ENCODE measurements at regions not wholly inside any gene's neighbourhood (a gene's known extent, or its start where the extent isn't known, plus 50 kb on each side); places are given as distances from the start of the nearest gene placed in this dataset.
"Not testable (repeated sequence)": the region's sequence is repeated elsewhere in the genome, so short reads cannot be mapped to it uniquely, and the experiment has no call there.

GRCh38 chr3:99555885-99556284 lies 82.5 kb upstream of the COL8A1 start:
- not testable (repeated sequence) for H3K4me1 Mint-ChIP-seq; ATAC-seq; H3K27me3 Mint-ChIP-seq; H3K27ac Mint-ChIP-seq; DNase-seq; H3K4me3 Mint-ChIP-seq; H3K36me3 Mint-ChIP-seq (ENCODE audit: low read depth); H3K9me3 ChIP-seq (ENCODE audit: control insufficient read depth, low read length, poor library complexity, severe bottlenecking)

DNA sequence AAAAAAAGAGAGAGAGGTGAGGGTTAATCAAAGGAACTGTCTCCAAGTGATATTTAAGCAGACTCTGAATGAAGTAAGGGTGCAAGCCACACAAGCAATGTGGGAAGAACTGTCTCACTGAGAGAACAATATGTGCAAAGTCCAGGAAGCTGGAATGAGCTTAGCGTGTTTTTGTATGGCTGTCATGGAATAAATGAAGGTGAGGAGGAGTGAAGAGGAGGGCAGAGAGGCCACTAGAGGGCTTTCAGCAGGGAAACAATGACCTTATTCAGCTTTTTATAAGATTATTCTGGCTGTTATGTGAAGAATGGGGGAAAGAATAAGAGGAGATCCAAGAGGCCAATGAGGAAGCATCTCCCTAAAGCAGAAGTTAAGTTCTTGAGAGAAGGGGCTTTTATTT lies 86.9 kb upstream of the COL8A1 start:
- no peak for DNase-seq
- no peaks in the 10 kb centered on the region for H3K9me3 ChIP-seq (ENCODE audit: control insufficient read depth, low read length, poor library complexity, severe bottlenecking)

DNA sequence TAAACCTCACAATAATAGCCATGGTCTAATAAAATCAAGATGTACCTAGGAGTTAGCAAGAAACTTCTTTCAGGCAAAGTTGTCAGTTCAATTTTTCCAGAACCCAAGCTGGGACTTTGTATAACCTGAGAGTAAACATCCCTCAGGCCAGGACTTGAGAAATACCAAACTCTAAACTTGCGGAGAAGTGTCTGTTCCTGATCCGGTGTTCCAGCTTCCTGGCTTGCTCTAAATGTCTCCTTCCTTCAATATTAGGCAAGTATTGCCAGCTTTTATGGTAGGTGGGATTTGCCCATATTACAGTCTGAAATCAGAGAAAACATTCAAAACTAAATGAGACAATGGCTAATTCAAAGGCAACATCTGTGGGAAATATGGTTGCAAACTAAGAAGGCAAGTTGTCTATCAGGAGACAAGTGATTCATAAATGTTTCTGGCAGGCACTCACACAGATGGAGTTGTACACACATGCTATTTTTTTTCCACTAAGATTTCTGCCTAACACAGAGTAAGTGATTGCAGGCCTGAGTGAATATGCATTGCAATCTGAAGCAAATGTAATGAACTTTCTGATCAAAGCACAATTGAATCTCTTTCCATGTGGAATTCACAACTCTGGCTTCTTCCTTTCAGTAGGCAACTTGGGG lies 88.3 kb upstream of the COL8A1 start:
- H3K9me3 ChIP-seq (ENCODE audit: control insufficient read depth, low read length, poor library complexity, severe bottlenecking), result no peaks in the 10 kb centered on the region
- H3K4me3 Mint-ChIP-seq, result no peak overlapping the region
- H3K36me3 Mint-ChIP-seq (ENCODE audit: low read depth), result no peaks in the 10 kb centered on the region
- DNase-seq (no peak), ATAC-seq (no peak)
- H3K27me3 Mint-ChIP-seq, result peaks cover 5% of the 10 kb centered on the region
- peaks cover 3% of the 10 kb centered on the region for H3K4me1 Mint-ChIP-seq
- no peak overlapping the region for H3K27ac Mint-ChIP-seq

More for the DNA sequence above, 86.9 kb upstream of the COL8A1 start:
- ATAC-seq, result no peak
- no peak overlapping the region for H3K4me3 Mint-ChIP-seq
- H3K4me1 Mint-ChIP-seq, result no peaks in the 10 kb centered on the region
- H3K27me3 Mint-ChIP-seq, result peaks cover 5% of the 10 kb centered on the region
- no peak overlapping the region for H3K27ac Mint-ChIP-seq
- no peaks in the 10 kb centered on the region for H3K36me3 Mint-ChIP-seq (ENCODE audit: low read depth)

DNA sequence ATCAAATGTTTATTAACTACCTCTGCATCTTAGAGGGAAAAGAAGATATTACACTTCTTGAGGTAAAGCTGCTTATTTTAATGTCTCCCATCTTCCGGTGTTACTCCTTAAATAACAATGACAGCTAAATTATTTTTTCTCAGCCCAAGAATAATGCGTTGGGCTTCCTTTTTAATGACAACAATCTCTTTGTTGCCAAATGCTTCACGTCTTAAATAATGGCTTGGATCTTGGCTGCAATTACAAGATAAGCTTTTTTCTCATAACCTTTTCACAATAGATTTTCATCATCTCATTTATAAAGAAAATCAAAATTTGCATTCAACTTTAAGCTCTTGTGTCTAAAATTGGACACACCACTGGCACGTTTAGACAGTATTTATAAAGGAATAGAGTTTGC lies 89.2 kb upstream of the COL8A1 start:
- H3K27me3 Mint-ChIP-seq, result peaks cover 3% of the 10 kb centered on the region

DNA sequence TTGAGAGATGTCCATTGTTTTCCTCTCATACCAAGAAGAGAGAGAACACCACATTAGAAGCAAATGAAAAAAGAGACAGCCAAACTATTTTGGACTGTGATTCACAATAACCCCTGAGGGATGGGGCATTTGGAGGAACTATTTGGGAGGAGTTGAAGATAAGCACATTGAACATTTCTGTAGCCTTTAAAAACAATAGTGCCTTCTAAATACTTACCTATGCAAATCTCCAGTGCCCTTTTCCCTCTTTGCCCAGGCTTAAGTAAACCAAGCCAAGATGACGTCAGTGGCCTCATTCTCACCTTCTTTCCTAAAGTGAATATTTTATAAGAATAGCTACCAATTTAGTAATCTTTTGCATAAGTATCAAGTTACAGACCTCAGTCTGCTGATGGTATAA lies 89.7 kb upstream of the COL8A1 start:
- no peak for ATAC-seq
- Mint-ChIP-seq H3K4me3 (no peak overlapping the region), H3K27ac (no peak overlapping the region), H3K27me3 (no peaks in the 10 kb centered on the region), H3K36me3 (ENCODE audit: low read depth) (no peaks in the 10 kb centered on the region), H3K4me1 (peaks cover 3% of the 10 kb centered on the region)
- DNase-seq, result no peak
- no peaks in the 10 kb centered on the region for H3K9me3 ChIP-seq (ENCODE audit: control insufficient read depth, low read length, poor library complexity, severe bottlenecking)

More for the DNA sequence above, 89.2 kb upstream of the COL8A1 start:
- Mint-ChIP-seq H3K36me3 (ENCODE audit: low read depth) (no peaks in the 10 kb centered on the region), H3K27ac (no peak overlapping the region), H3K4me3 (no peak overlapping the region), H3K4me1 (peaks cover 3% of the 10 kb centered on the region)
- ATAC-seq (no peak), DNase-seq (no peak)
- H3K9me3 ChIP-seq (ENCODE audit: control insufficient read depth, low read length, poor library complexity, severe bottlenecking), result no peaks in the 10 kb centered on the region

DNA sequence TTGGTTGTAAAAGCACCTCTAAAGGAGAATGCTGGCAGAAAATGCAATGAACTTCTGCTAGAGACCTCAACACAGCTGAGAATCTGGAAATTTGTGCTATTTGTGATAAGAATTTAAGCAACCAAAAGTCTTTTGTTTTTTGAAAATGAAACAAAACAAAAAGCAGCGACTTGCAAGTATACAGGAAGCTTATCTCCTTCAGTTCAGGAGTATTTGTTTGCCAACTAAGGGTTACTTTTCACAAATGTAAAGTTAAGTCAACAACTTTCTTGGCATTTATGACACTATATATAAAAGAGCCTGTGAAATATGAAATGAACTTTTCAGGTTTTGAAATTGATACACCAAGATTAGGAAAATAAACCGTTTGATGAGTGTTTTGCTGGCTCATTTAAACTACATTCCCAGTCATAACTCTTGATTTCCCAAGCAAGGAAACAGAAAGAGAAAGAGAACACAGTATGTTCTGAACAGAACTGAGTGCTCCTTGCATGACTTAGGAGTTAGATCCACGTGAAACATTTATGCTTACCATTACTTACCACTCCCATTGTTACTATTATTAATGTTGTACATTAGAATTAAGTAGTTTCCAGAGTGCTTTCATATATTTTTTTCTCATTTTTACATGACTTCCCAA lies 92.3 kb upstream of the COL8A1 start:
- Mint-ChIP-seq H3K27me3 (no peaks in the 10 kb centered on the region), H3K36me3 (ENCODE audit: low read depth) (no peaks in the 10 kb centered on the region), H3K27ac (no peak overlapping the region), H3K4me3 (peak overlapping the region; percentile 15), H3K4me1 (peaks cover 8% of the 10 kb centered on the region)
- no peak for ATAC-seq
- DNase-seq, result no peak
- no peaks in the 10 kb centered on the region for H3K9me3 ChIP-seq (ENCODE audit: control insufficient read depth, low read length, poor library complexity, severe bottlenecking)

- Mint-ChIP-seq H3K27me3 (no peaks in the 10 kb centered on the region), H3K4me3 (no peak overlapping the region), H3K4me1 (peaks cover 8% of the 10 kb centered on the region), H3K27ac (no peak overlapping the region), H3K36me3 (ENCODE audit: low read depth) (no peaks in the 10 kb centered on the region)
- no peak for ATAC-seq
- no peak for DNase-seq
- H3K9me3 ChIP-seq (ENCODE audit: control insufficient read depth, low read length, poor library complexity, severe bottlenecking), result no peaks in the 10 kb centered on the region
These were observed 93.6 kb upstream of the COL8A1 start for GRCh38 chr3:99544786-99545281.

DNA sequence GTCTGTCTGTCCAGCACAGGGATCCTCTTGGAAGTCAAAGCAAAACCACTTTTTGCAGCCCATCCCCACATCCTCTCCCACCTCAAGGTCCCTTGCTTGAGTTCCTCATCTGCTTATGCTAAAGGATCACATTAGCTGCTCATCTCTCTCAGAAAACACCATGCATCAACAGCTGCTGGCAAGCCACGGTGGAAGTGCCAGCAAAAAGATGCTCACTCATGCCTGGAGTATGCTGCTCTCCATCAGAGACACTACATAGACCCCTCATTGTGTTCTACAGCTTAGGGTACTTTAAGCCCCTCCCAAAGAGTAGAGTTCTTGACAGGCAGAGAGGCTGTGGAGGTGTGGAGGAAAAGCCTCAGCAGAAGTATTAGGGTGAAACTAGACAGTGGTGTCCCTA lies 94.6 kb upstream of the COL8A1 start:
- DNase-seq, result no peak
- Mint-ChIP-seq H3K27me3 (no peaks in the 10 kb centered on the region), H3K27ac (no peak overlapping the region), H3K4me3 (no peak overlapping the region), H3K4me1 (peaks cover 8% of the 10 kb centered on the region), H3K36me3 (ENCODE audit: low read depth) (no peaks in the 10 kb centered on the region)
- no peaks in the 10 kb centered on the region for H3K9me3 ChIP-seq (ENCODE audit: control insufficient read depth, low read length, poor library complexity, severe bottlenecking)
- no peak for ATAC-seq

- H3K4me1 Mint-ChIP-seq, result peaks cover 8% of the 10 kb centered on the region
- H3K27ac Mint-ChIP-seq, result no peak overlapping the region
- H3K36me3 Mint-ChIP-seq (ENCODE audit: low read depth), result no peaks in the 10 kb centered on the region
- DNase-seq (no peak), ATAC-seq (no peak)
- H3K4me3 Mint-ChIP-seq, result peak overlapping the region; percentile 4
- no peaks in the 10 kb centered on the region for H3K27me3 Mint-ChIP-seq
- no peaks in the 10 kb centered on the region for H3K9me3 ChIP-seq (ENCODE audit: control insufficient read depth, low read length, poor library complexity, severe bottlenecking)
These were observed 95.5 kb upstream of the COL8A1 start for GRCh38 chr3:99542767-99543518.

GRCh38 chr3:99541181-99541580 lies 97.2 kb upstream of the COL8A1 start:
- DNase-seq (no peak), ATAC-seq (no peak)
- no peaks in the 10 kb centered on the region for H3K36me3 Mint-ChIP-seq (ENCODE audit: low read depth)
- no peaks in the 10 kb centered on the region for H3K9me3 ChIP-seq (ENCODE audit: control insufficient read depth, low read length, poor library complexity, severe bottlenecking)
- H3K27me3 Mint-ChIP-seq, result no peaks in the 10 kb centered on the region
- H3K27ac Mint-ChIP-seq, result no peak overlapping the region
- H3K4me1 Mint-ChIP-seq, result peaks cover 8% of the 10 kb centered on the region
- no peak overlapping the region for H3K4me3 Mint-ChIP-seq

DNA sequence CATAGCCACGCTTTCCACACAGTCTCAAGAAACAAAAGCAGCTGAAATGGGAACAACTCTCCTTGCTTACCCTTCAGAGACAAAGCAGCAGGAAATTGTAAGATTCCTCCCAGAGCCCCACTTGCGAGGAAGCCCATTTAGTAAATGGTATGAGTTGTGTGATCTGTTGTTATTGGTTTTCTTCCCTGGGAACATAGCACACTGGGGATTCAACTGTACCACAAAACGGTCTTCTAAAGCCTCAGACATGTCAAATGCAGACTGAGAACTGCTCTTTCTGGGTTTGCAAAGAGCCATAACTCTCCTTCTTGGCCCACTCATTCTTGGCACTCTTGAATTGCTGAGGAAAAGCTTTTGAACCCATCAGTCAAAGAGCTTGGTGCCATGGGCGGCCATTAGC lies 101.0 kb upstream of the COL8A1 start:
- DNase-seq, result no peak

GRCh38 chr3:99536555-99537314 lies 101.7 kb upstream of the COL8A1 start:
- no peaks in the 10 kb centered on the region for H3K9me3 ChIP-seq (ENCODE audit: control insufficient read depth, low read length, poor library complexity, severe bottlenecking)
- no peak overlapping the region for H3K27ac Mint-ChIP-seq
- ATAC-seq (no peak), DNase-seq (no peak)
- H3K27me3 Mint-ChIP-seq, result peaks cover 9% of the 10 kb centered on the region
- no peaks in the 10 kb centered on the region for H3K36me3 Mint-ChIP-seq (ENCODE audit: low read depth)
- H3K4me1 Mint-ChIP-seq, result no peaks in the 10 kb centered on the region
- no peak overlapping the region for H3K4me3 Mint-ChIP-seq

More for the DNA sequence above, 101.0 kb upstream of the COL8A1 start:
- H3K9me3 ChIP-seq (ENCODE audit: control insufficient read depth, low read length, poor library complexity, severe bottlenecking), result no peaks in the 10 kb centered on the region
- Mint-ChIP-seq H3K36me3 (ENCODE audit: low read depth) (no peaks in the 10 kb centered on the region), H3K27ac (no peak overlapping the region), H3K4me1 (no peaks in the 10 kb centered on the region), H3K27me3 (peaks cover 5% of the 10 kb centered on the region), H3K4me3 (no peak overlapping the region)
- no peak for ATAC-seq

Data from T-helper 17 cell (primary cell).